ENCODE measurements at regions not wholly inside any gene's neighbourhood (a gene's known extent, or its start where the extent isn't known, plus 50 kb on each side); places are given as distances from the start of the nearest gene placed in this dataset.

- no peak overlapping the region for H3K4me3 ChIP-seq (ENCODE audit: control insufficient read depth, low read depth, low read length)
- DNase-seq (ENCODE audit: low read depth), result no peak
- no peak for TF ChIP-seq CTCF (IDR thresholded peaks at IDR 0.05; ENCODE audit: control insufficient read depth, insufficient read depth, low read depth, low read length, missing control alignments)
Observed at GRCh38 chr14:22266683-22267082, 322.3 kb downstream of the DAD1 start.

DNA sequence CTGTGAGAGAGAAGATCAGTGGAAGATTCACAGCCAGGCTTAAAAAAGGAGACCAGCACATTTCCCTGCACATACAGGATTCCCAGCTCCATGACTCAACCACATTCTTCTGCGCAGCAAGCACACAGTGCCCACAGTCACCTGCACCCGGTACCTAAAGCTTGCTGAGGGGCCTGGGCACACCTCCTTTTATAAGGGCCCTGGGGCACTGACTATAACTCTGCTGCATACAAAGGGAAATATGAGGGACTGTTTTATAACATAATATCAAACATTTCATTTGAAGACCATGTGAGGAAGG is 322.9 kb downstream of the DAD1 start:
- DNase-seq (ENCODE audit: low read depth), result no peak

GRCh38 chr14:22265319-22266141 is 323.5 kb downstream of the DAD1 start:
- no peak overlapping the region for H3K4me3 ChIP-seq (ENCODE audit: control insufficient read depth, low read depth, low read length)
- TF ChIP-seq CTCF (IDR thresholded peaks at IDR 0.05; ENCODE audit: control insufficient read depth, insufficient read depth, low read depth, low read length, missing control alignments), result no peak
- DNase-seq (ENCODE audit: low read depth), result no peak

More for the DNA sequence above, 322.9 kb downstream of the DAD1 start:
- TF ChIP-seq CTCF (IDR thresholded peaks at IDR 0.05; ENCODE audit: control insufficient read depth, insufficient read depth, low read depth, low read length, missing control alignments), result no peak
- no peak overlapping the region for H3K4me3 ChIP-seq (ENCODE audit: control insufficient read depth, low read depth, low read length)

GRCh38 chr14:22264759-22265158 is 324.3 kb downstream of the DAD1 start:
- no peak for TF ChIP-seq CTCF (IDR thresholded peaks at IDR 0.05; ENCODE audit: control insufficient read depth, insufficient read depth, low read depth, low read length, missing control alignments)
- H3K4me3 ChIP-seq (ENCODE audit: control insufficient read depth, low read depth, low read length), result no peak overlapping the region
- no peak for DNase-seq (ENCODE audit: low read depth)

DNA sequence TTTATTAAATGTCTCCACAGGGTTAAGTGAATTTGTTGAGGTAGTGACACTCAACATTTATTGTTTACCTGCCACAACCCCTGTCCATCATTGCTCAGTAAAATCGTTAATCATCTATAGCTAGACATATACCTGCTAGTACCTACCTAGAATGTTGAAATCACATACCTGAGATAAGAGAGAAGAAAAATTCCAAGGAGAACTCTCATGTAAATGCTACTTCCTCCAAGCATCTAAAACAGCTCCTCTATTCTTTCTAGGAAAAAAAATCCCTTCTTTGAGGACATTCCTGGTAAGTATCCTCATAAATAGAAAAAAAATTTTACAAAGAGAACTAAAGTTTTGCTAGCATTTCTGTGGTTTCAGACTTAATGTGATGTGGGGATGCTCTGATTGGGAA is 325.1 kb downstream of the DAD1 start:
- H3K4me3 ChIP-seq (ENCODE audit: control insufficient read depth, low read depth, low read length), result no peak overlapping the region
- DNase-seq (ENCODE audit: low read depth), result no peak
- no peak for TF ChIP-seq CTCF (IDR thresholded peaks at IDR 0.05; ENCODE audit: control insufficient read depth, insufficient read depth, low read depth, low read length, missing control alignments)

- DNase-seq (ENCODE audit: low read depth), result no peak
- no peak for TF ChIP-seq CTCF (IDR thresholded peaks at IDR 0.05; ENCODE audit: control insufficient read depth, insufficient read depth, low read depth, low read length, missing control alignments)
- H3K4me3 ChIP-seq (ENCODE audit: control insufficient read depth, low read depth, low read length), result no peak overlapping the region
Observed at GRCh38 chr14:22262881-22263280, 326.1 kb downstream of the DAD1 start.

Data from AG09309 (cell line).